Activated CD4-positive, CD25-positive, alpha-beta regulatory T cell (primary cell): ENCODE measurements at regions not wholly inside any gene's neighbourhood (a gene's known extent, or its start where the extent isn't known, plus 50 kb on each side); places are given as distances from the start of the nearest gene placed in this dataset.
"Not testable (repeated sequence)": the region's sequence is repeated elsewhere in the genome, so short reads cannot be mapped to it uniquely, and the experiment has no call there.

Experiments used
- DNase-seq, 4 experiments: peaks; one replicate each; lab custom pipeline; 2025; lab: John Stamatoyannopoulos, UW

DNA sequence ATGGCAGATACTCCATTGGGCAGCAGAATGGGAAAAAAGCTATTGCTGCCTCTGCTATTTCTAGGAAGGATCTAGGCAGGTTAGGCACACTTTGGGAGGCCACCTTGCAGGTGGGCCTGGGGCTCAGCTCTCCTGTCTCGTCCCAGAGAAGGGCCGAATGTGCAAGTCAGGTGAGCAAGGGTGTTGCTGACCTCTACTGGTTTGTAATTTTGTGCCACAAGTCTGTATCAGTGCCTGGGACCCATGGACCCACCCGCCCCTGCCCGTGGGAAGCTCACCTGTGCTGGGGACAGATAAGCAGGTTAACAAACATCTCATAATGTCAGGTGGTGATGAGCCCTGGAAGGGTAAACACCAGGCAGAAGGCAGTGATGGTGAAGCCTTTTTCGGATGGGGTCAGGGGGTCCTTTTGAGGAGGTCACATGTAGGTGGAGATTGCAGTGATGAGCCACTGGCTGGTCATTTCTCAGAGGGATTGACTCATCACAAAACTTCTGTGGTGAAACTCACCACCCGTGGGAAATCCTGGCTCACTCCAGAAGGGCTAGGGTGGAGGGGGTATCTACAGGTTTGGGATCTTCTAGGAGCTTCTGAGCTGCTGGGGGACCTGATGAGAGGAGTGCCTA lies 161.3 kb downstream of the KLF13 start:
- DNase-seq = no peak

DNA sequence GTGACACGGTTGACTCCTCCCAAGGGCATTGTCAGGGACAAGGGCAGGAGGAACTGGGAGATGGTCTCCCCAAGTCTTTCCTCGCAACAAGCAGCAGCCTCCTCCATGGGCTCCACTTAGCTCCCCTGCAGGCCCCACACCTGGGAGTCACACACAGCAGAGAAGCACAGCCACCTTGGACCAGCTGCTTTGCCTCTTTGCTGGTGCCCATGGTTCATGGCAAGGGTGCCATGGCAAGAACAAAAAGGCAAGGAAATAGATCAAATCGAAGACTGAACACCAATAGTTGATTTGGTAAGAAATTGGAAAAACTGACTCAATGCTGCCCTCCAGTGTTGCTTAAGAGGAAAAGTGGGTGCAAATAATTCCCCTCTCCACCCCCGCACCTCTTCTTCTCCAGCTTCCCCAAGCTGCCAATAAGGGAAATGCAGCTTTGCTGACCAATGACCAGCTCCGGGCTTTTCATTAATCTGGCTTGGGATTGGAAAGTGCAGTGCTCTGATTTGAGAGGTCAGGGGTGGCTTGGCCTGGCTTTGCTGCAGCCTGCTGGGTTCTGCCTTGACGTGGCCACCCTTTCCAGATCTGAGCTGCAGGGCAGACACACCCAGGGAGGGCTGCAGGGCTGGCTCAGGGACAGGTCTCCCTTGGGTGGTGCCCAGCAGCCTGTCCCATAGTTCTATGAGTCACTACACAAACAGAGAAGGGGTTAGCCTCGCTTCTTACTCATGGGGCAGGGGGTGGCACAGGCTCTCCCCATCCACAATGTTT lies 162.0 kb downstream of the KLF13 start:
- no peak for DNase-seq

DNA sequence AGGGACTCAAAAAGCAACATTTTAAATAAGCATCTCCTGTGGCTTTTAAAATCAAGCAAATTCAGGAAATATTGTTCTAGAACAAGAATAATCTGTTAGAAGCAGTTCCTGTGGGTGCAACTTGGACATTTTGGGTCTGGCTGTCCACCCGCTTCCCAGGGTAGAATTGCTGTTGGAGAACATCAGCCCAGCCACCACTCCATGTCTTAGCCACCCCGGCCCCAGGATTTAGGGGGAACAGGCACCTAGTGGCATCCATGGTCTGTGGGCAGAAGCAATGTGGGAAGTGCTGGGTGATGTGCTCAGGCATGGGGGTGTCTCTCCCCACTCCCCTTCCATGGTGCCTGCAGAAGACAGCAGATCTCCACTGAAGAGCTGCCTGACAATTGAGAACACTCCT lies 162.6 kb downstream of the KLF13 start:
- DNase-seq = no peak

DNA sequence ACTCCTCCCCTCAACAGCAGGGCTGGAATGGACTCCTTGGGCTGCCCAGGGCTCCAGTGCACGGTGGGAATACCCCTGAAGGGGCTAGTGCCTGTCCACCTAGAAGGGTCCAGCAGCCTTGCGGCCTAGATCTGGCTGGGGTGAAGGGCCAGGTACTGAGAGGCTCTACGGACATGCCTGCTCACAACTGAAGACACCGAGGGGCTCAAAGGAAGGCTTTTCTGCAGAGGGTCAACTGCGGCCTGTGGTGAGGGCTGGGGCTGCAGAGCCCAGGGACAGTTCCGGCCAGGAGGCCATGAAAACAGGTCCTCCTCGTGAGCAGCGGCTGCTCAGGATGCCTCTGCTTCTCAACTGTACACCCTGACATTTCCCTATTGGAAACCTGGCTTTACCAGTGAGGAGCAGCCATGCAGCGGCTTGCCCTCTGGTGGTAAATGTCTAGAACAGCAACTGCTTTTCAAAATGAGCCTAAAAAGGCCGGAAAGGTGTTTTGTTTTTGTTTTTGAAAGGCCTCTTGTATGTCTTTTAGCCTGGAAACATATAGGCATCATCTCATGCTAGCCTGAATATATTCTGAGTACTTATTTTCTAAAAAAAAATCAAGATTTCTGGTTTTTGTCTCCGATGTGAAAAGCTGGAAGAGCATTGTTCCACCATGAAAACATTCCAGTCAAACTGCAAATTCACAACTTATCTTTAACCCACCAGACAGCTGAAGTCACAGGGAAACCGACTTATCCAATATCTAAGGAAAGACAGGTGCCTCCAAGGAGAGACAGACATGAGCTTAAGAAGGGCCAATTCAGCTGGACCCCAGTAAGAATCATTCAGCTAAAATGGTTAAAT lies 163.4 kb downstream of the KLF13 start:
- DNase-seq = no peak

DNA sequence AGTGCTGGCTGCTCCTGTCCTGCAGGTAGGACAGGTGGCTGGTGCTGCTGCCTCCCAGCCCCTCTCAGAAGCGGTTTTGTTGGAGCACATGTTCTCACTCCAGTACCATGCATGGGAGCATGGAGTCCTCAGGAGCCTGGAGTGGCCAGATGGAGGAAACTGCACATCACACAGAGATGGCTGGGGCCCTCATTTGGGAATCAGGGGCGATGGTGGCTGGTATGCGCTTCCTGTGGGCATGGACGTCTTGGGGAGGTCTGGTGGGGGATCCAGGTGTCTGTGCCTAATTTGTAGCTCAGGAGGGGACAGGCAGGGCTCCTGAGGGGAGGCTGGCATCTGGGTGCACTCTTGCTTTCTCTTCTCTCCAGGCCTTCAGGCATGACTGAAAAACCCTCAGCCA lies 168.2 kb downstream of the KLF13 start:
- DNase-seq = no peak

DNA sequence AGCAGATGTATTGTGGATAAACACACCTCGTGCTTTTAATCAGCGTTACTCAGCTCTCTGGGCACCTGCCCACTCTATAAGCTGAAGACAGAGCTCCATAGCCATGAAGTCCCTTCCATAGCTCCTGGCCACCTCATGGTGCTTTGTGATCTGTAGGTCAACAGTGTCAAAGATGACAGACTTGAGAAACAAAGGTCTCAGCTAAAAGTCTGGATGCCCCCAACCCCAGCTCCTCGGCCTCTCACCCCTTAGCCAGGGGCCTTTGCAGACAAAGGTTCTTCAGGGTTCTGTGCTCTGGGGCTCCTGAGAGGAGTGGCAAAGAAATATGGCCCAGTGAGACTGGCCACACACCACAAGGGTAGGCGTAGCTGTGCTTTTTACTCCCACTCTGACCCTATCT lies 168.6 kb downstream of the KLF13 start:
- no peak for DNase-seq

DNA sequence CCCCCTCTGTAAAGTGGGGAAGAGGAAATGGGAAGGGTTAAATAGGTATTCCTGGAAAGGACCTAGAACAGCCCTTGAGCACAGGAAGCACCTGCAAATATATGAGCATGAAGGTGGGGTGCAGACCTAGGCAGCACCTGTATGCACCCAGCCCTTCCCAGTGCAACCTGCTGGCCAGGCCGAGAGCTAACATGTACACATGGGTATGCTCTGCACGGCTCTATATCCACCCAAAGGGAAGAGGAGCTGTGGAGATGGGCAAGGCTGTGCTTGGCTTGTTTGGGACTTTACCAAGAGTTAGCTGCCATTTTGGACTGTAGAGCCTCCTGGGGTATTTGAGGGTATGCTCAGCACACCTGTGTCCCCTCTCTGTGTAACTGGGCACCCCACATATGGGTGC lies 171.2 kb downstream of the KLF13 start:
- no peak for DNase-seq

DNA sequence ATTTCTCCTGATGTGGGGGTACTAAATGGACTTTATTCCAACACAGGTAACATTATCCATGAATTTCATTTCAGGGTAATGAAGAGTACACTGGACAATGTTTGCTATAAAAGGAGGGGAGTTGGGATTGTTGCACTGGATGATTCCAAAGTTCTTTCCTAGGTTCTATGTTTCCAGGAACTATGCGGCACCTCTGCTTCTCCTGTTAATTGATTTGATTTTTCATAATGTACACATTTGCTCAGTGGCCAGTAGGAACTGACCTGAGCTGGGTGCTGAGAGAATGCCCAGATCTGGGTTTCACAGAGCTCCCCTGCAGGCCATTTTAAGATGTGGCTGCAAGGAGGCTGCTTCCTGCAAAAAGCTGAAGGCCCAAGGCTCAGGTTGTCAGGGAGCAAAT lies 171.7 kb downstream of the KLF13 start:
- DNase-seq = no peak

DNA sequence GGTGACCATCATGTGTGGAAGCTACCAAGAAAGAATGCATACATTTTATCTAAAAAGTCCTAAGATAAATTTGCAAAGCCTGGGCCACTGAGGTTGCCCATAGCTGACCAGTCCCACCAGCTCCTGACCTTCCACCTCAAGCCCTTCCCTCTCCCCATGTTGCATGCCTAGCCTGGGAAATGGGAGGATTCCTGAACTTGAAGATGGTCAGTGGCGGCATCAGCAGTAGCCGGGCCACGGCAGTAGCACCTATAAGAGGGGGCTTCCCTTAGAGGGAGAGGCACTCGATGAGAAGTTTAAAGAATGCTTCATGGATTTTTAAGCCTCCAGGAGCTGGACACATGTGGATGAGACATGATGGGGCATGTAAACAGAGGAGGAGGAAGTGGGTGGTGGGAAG lies 172.1 kb downstream of the KLF13 start:
- no peak for DNase-seq

DNA sequence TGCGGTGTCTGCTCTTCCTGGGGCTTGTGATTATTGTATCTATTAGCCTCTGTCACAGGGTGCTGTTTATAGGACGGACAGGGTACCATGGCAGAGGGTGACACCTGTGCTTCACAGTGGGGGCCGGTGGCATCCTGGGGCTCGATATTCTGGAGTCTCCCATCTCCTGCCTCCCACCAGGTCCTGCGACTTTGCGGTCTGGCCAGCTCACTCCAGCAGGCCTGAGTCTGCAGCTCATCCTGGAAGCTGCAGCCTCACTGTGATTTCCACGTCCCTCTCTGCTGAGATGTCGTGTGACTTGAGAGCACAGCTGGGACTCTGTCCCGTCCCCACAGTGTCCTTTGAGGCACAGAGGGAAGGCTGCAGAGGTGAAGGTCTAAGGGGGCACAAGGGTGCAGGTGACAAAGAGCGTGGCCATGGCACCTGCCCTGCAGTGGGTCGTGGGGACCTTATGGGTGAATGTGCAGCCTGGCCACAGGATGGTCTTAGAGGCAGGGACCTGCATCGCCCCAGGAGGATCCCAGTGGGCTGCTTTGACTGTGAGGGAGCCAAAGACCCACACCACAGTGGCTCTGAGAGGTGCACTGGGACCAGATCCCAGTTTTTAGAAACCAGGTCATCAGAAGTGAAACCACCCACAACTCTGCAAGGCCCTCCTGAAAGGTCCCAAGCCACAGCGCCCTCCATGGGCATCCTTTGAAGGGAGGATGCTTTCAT lies 172.8 kb downstream of the KLF13 start:
- DNase-seq = no peak

DNA sequence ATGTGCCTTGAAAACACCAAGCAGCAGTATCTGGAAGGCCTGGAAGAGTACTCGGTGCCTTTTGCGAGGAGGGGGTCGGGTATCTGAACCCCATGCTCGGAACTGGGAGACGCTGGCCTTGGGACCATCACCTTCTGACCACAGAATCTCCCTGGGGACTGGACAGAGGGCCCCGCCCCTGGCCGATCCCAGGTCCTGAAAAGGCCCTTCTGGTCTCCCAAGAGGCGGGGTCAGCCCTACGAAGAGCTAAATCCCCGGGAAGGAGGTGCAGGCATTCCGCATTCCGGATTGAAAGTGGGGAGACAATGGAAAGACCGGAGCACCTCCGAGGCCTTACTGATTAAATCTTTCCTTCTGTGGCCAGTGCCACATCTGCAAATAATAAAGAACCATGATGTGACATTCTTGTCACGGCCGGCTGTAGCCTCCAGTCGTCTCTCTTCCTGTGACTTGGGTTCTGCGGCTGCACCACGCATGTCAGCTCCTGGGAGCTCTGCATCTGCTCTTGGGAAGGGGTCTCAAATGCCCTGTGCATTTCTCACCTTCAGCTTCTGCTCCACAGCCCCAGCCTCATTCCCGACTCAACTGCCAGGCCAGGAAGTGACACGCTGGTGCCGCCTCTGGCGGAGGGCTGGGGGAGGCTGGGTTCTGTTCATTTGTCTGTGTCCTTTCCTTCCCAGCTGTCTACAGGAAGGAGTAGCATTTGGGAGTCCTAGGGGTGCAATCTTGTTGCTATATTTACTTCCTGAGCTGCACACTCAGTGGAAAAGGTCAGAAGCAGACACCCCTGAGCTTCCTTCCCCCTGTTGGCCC lies 173.5 kb downstream of the KLF13 start:
- no peak for DNase-seq

DNA sequence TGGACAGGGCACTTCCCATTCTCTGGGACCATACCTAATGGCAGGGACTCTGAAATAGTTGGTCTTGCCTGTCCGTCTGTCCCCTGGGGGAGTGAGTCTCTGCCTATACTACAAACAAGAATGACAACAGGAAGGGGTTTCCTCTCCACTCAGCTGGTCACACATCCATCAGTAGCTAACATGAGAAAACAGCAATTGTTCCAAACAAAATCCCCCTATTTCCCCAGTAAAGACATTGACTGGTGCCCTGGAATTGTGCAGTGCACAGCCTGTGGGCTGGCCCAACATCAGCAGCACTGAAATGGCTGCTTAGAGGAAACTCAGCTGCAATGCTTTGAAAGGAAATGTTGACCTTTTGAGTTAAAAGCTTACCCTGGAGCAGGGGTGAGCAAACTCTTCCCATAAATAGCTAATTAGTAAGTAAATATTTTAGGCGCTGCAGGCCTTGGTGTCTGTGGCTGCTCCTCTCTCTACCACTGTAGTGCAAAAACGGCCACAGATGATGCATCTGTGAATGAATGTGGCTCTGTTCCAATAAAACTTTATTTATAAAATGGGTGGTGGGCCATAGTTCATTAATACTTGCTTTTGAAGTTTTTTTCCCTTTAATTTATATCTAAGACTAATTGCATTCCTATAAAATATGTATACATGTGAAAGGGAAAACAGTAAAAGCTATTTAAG lies 174.3 kb downstream of the KLF13 start:
- DNase-seq = no peak

DNA sequence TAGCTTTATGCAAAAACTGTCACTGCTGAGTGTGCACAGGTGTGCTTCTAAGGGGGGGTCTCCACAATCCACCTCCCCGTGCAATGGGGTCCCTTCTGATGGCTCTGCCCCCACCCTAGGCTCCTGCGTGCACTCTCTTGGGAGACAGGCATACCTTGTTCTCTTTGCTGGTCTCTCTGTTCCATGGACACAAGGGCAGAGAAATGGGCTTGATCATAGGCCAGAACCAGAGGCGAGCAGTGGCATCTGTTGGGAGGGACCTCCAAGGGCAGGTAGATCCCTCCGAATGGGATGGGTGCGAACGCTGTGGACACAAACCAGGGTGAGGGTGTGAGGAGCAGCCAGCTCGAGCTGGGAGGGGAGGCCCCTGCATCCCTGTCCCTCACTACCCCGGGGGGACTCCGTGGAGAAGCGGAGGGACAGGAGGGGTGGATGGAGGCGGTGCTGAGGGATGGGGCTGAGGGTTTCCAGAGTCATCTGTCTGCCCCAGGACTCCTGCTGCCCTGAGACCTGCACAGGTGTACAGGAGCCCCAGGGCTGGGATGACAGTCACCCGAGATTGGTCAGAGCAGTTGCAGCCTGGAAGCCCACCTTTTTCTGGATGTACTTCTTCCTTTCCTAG lies 175.0 kb downstream of the KLF13 start:
- DNase-seq = no peak

DNA sequence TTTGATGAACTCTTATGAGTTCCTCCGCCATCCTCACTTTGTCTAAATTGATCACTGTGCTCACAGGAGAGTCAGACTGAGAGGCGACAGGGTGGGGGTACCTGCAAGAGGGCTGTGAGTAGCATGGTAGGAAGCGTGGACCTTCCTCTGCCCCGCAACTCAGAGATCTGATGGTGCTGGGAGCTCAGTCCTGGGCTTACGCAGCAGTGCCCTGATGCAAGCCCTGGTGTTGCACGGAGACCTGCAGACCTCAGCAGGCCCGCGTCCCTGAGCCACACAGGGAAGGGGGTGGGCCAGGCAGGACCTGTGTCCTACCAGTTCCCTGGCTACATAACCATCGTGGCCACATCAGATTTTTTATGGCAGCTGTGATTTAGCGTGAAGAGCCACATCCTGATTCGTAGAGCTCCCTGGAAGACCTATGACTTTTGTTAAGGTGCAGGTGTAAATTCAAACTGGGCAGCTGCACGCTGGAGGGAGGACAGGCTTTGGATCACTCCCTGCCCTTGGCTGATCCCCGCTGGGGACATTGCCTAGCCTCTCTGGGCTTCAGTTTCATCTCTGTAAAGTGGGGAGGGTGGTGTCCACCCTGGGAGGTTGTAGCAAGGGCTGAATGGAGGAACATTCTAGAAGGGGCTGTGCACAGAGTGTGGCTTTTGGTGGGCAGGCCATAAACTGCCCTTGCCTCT lies 176.1 kb downstream of the KLF13 start:
- DNase-seq = no peak

DNA sequence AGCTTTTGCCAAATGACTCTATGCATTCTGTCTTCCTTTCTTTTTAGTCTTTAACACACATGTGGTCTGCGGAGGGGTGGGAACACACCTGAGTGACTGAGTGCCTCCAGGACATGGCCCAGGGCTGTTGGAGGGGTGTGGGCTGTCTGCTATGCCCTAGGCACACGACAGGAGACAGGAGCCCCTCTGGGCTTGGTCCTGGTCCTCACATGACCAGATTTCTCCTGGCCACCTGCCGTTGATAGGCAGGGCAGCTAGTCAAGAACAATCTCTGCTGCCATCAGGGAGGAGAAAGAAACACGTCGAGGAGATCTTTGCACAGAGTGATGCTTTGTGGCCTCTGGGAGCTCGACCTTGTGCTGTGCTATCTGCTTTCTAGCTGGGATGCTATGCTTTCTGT lies 176.6 kb downstream of the KLF13 start:
- DNase-seq = no peak

DNA sequence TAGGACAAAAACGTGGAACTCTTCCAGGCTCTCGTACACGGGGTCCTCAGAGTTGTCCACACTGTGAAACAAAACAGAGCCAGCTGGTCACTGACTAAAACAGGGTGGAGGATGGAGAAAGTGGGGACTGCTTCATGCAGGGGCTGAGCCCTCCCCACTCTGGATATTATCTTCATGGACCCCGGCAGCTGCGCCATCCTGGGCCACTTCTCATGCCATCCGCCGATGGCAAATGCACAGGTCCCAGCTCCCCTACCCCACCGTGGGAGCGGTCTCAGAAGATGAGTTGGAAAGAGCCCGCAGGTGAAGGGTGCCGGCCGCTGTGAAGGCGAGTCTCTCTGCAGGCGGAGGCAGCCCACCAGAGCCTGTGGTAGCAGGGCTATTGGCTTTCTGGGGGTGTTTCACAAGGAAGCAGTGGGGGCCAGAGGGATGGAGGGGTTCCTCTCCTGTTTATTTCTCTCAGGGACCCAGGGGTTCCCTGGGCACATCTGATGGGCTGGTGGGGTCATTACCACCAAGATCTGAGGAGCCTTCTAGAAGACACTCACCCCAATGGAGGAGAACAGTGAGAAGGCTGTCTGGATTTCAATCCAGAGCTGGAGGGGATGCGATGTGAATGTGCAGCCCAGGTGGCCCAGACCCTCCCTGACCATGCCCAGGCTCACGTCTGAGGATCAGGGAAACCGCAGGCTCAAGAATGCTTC lies 177.3 kb downstream of the KLF13 start:
- DNase-seq = no peak

DNA sequence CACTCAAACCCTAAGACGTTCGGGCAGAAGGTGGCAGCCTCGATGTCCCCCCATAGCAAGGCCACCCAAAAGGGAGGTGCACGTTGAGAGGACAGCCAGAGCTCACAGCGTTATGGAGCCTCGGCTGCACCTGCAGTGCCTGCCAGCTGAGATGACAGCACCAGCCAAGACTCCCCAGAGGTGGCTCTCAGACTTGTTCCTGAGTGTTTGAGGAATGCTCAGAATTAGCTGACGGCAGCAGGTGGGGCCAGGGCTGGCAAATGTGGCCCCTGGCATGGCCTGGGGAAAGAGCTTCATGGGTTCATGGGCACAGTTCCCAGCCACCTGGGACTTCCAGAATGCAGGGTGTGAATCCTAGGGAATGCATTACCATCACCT lies 177.8 kb downstream of the KLF13 start:
- DNase-seq = no peak

DNA sequence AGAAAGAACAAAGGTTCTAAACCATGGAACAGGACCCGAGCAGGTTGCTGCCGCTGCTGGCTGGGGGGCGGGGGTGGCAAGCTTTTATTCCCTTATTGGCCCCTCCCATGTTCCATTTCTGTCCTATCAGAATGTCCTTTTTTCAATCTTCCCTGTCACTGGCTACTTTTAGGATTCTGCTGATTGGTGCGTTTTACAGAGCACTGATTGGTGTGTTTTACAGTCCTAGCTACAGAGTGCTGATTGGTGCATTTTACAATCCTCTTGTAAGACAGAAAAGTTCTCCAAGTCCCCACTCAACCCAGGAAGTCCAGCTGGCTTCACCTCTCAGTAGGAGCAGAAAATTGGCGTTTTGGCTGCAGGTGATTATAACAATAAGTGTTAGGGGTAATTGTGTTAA lies 180.9 kb downstream of the KLF13 start:
- DNase-seq = not testable (repeated sequence)

DNA sequence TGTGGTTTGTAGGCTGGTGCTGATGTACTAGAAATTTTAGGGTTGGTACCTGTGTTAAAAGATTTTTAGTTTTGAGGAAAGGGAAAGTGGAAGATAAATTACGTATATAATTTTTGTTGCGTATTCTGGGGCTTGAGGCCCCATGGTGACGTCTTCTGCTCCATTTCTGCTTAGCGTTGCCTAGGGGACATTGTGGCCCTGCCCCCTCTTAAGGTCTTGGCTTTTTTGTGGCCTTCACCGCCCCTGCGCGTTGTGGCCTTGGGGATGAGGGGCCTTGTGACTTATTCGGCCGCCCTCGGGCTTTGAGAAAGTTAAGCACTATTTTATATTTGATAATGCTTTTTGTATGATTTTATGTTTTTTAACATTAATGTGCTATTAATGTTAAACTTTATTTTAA lies 182.0 kb downstream of the KLF13 start:
- no peak for DNase-seq
